Lower leg skin (tissue), 3 donors: ENCODE measurements at regions not wholly inside any gene's neighbourhood (a gene's known extent, or its start where the extent isn't known, plus 50 kb on each side); places are given as distances from the start of the nearest gene placed in this dataset.

Source experiments
- CTCF ChIP-seq, 3 donors: fragments of 450-650 bp; IDR thresholded peaks; one replicate each; pipeline ENCODE4 v1.5.1; 2016; ENCODE audit warnings: antibody characterized with exemption in 3 of 3, mild to moderate bottlenecking in 3 of 3, moderate library complexity in 2 of 3
- POLR2A ChIP-seq, 2 donors: fragments of 450-650 bp; IDR thresholded peaks; one replicate each; pipeline ENCODE4 v1.6.1; 2016 to 2017; ENCODE audit warnings: antibody characterized with exemption in 2 of 2, mild to moderate bottlenecking in 1 of 2, moderate library complexity in 1 of 2

GRCh38 chr12:125766091-125766490 is 700.9 kb downstream of the AACS start:
- no peak for TF ChIP-seq CTCF (IDR thresholded peaks at IDR 0.05)
- TF ChIP-seq POLR2A (IDR thresholded peaks at IDR 0.05) = no peak
